ENCODE measurements at regions not wholly inside any gene's neighbourhood (a gene's known extent, or its start where the extent isn't known, plus 50 kb on each side); places are given as distances from the start of the nearest gene placed in this dataset.

- DNase-seq (ENCODE audit: extremely low spot score in 2 of 2): no peak
- intact Hi-C loops (cut with DNase I): no loop called here
- Histone ChIP-seq H3K27me3 (no peaks in the 10 kb centered on the region), H3K36me3 (no peaks in the 10 kb centered on the region), H3K4me1 (no peaks in the 10 kb centered on the region), H3K9me3 (no peaks in the 10 kb centered on the region), H3K27ac (no peak overlapping the region), H3K4me3 (no peak overlapping the region)
- TF ChIP-seq POLR2AphosphoS5 (IDR thresholded peaks at IDR 0.05; ENCODE audit: insufficient read depth in 1 of 2, low read depth in 1 of 2) (no peak), CTCF (IDR thresholded peaks at IDR 0.05) (no peak), POLR2A (IDR thresholded peaks at IDR 0.05) (no peak)
These were observed 117.2 kb downstream of the IL20RB start for GRCh38 chr3:137075020-137075419.

- H3K27ac ChIP-seq: no peak overlapping the region
- no peak overlapping the region for H3K4me3 ChIP-seq
- intact Hi-C loops (cut with DNase I): no loop called here
- no peaks in the 10 kb centered on the region for H3K27me3 ChIP-seq
- TF ChIP-seq CTCF (IDR thresholded peaks at IDR 0.05): no peak
- TF ChIP-seq POLR2AphosphoS5 (IDR thresholded peaks at IDR 0.05; ENCODE audit: insufficient read depth in 1 of 2, low read depth in 1 of 2): no peak
- no peak for TF ChIP-seq POLR2A (IDR thresholded peaks at IDR 0.05)
- no peaks in the 10 kb centered on the region for H3K4me1 ChIP-seq
- no peaks in the 10 kb centered on the region for H3K9me3 ChIP-seq
- H3K36me3 ChIP-seq: no peaks in the 10 kb centered on the region
- DNase-seq (ENCODE audit: extremely low spot score in 2 of 2): no peak
These were observed 120.3 kb downstream of the IL20RB start for GRCh38 chr3:137078040-137078439.

- Histone ChIP-seq H3K27ac (no peak overlapping the region), H3K4me1 (no peaks in the 10 kb centered on the region), H3K9me3 (no peaks in the 10 kb centered on the region), H3K4me3 (no peak overlapping the region), H3K36me3 (no peaks in the 10 kb centered on the region), H3K27me3 (no peaks in the 10 kb centered on the region)
- DNase-seq (ENCODE audit: extremely low spot score in 2 of 2): no peak
- no peak for TF ChIP-seq CTCF (IDR thresholded peaks at IDR 0.05)
- intact Hi-C loops (cut with DNase I): no loop called here
These were observed 121.8 kb downstream of the IL20RB start for GRCh38 chr3:137079571-137079970.

- Histone ChIP-seq H3K4me3 (no peak overlapping the region), H3K9me3 (no peaks in the 10 kb centered on the region), H3K4me1 (no peaks in the 10 kb centered on the region), H3K36me3 (no peaks in the 10 kb centered on the region), H3K27me3 (no peaks in the 10 kb centered on the region), H3K27ac (no peak overlapping the region)
- TF ChIP-seq POLR2A (IDR thresholded peaks at IDR 0.05) (no peak), CTCF (IDR thresholded peaks at IDR 0.05) (no peak), POLR2AphosphoS5 (IDR thresholded peaks at IDR 0.05; ENCODE audit: insufficient read depth in 1 of 2, low read depth in 1 of 2) (no peak)
- intact Hi-C loops (cut with DNase I): no loop called here
- DNase-seq (ENCODE audit: extremely low spot score in 2 of 2): no peak
These were observed 123.9 kb downstream of the IL20RB start for GRCh38 chr3:137081711-137082110.

GRCh38 chr3:137082763-137083162 lies 125.0 kb downstream of the IL20RB start:
- no peak for TF ChIP-seq POLR2AphosphoS5 (IDR thresholded peaks at IDR 0.05; ENCODE audit: insufficient read depth in 1 of 2, low read depth in 1 of 2)
- no peak for TF ChIP-seq CTCF (IDR thresholded peaks at IDR 0.05)
- no peak for TF ChIP-seq POLR2A (IDR thresholded peaks at IDR 0.05)
- Histone ChIP-seq H3K27ac (no peak overlapping the region), H3K4me3 (no peak overlapping the region), H3K4me1 (no peaks in the 10 kb centered on the region), H3K36me3 (no peaks in the 10 kb centered on the region), H3K27me3 (no peaks in the 10 kb centered on the region), H3K9me3 (no peaks in the 10 kb centered on the region)
- no peak for DNase-seq (ENCODE audit: extremely low spot score in 2 of 2)
- intact Hi-C loops (cut with DNase I): no loop called here
